NB4 (cell line): ENCODE measurements at regions not wholly inside any gene's neighbourhood (a gene's known extent, or its start where the extent isn't known, plus 50 kb on each side); places are given as distances from the start of the nearest gene placed in this dataset.

Experiments used
- DNase-seq: peaks from one replicate; pipeline ENCODE4 v3.0.0; 2010; ENCODE audit warnings: low read depth
- H3K4me3 ChIP-seq: one replicate; pipeline ENCODE4 v1.5.1; 2011; ENCODE audit warnings: mild to moderate bottlenecking, low read depth, low read length, moderate library complexity
- MAX ChIP-seq: IDR thresholded peaks from 2 replicates; pipeline ENCODE4 v1.6.1; 2011; ENCODE audit warnings: low read depth, low read length
- MYC ChIP-seq: IDR thresholded peaks from 2 replicates; pipeline ENCODE4 v1.6.1; 2011; ENCODE audit warnings: low read depth, low read length
- POLR2A ChIP-seq: IDR thresholded peaks from 2 replicates; pipeline ENCODE4 v1.6.1; 2011; ENCODE audit warnings: mild to moderate bottlenecking; ENCODE audit not compliant: insufficient read length; ENCODE audit errors: extremely low read depth
- TF ChIP-seq, protein P1 (sequence below): IDR thresholded peaks from one replicate; pipeline ENCODE4 v1.5.1; 2012; ENCODE audit warnings: low read depth, low read length

GRCh38 chr2:196331143-196331542, 159.8 kb upstream of the STK17B start:
- H3K4me3 ChIP-seq: no peak overlapping the region
- peak; percentile 16 for DNase-seq
- TF ChIP-seq MYC (no peak), MAX (no peak), POLR2A (no peak)
- TF ChIP-seq, protein P1, sequence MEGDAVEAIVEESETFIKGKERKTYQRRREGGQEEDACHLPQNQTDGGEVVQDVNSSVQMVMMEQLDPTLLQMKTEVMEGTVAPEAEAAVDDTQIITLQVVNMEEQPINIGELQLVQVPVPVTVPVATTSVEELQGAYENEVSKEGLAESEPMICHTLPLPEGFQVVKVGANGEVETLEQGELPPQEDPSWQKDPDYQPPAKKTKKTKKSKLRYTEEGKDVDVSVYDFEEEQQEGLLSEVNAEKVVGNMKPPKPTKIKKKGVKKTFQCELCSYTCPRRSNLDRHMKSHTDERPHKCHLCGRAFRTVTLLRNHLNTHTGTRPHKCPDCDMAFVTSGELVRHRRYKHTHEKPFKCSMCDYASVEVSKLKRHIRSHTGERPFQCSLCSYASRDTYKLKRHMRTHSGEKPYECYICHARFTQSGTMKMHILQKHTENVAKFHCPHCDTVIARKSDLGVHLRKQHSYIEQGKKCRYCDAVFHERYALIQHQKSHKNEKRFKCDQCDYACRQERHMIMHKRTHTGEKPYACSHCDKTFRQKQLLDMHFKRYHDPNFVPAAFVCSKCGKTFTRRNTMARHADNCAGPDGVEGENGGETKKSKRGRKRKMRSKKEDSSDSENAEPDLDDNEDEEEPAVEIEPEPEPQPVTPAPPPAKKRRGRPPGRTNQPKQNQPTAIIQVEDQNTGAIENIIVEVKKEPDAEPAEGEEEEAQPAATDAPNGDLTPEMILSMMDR: no peak

DNA sequence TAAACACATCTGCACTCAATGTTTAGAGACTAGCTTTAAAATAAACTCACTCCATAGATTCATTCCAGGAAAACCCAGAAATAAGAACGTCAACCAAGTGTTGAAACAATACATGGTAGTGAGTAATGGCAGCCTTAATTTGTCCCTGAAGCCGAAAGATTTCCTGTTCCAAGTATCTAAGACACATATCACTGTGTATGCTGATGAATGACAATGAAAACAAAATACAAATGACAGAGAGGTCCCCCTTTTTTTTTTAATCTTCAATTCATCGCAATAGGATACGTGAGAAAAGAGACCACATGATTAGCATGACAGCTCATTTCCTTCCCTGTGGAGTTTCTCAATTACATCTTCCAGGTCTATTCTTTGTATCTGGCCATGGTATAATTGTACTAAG, 160.5 kb upstream of the STK17B start:
- TF ChIP-seq, protein P1: no peak
- TF ChIP-seq MYC (no peak), MAX (no peak), POLR2A (no peak)
- no peak for DNase-seq
- H3K4me3 ChIP-seq: no peak overlapping the region

GRCh38 chr2:196333397-196333796, 162.0 kb upstream of the STK17B start:
- H3K4me3 ChIP-seq: no peak overlapping the region
- TF ChIP-seq MAX (no peak), POLR2A (no peak), MYC (no peak)
- TF ChIP-seq, protein P1: no peak
- DNase-seq: no peak

DNA sequence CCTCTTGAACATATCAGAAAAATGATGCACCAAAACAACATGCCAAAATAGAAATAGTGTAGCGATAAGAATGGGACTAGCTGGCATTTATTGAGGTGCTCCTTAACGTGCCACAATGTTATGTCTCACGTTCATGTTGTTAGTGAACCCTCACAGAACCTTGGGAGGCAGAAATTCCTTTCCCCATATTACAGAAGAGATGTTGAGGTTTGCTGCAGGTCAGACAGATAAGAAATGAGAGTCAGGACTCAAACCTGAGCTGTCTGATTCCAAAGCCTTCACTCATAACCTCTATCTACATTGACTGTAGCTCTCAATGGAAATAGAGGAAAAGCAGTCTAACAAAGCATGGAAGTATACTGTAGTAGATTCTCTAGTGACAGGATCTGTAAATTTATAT, 163.3 kb upstream of the STK17B start:
- TF ChIP-seq, protein P1: no peak
- TF ChIP-seq MYC (no peak), MAX (no peak), POLR2A (no peak)
- DNase-seq: no peak
- H3K4me3 ChIP-seq: no peak overlapping the region

- no peak for DNase-seq
Observed at GRCh38 chr2:196335221-196335634, 163.8 kb upstream of the STK17B start.

More at GRCh38 chr2:196335221-196335634, 163.8 kb upstream of the STK17B start:
- no peak for TF ChIP-seq MYC
- no peak for TF ChIP-seq MAX
- TF ChIP-seq, protein P1: no peak
- TF ChIP-seq POLR2A: no peak
- H3K4me3 ChIP-seq: no peak overlapping the region
